ENCODE measurements at regions not wholly inside any gene's neighbourhood (a gene's known extent, or its start where the extent isn't known, plus 50 kb on each side); places are given as distances from the start of the nearest gene placed in this dataset.

- no peak for TF ChIP-seq SNAI2 (CRISPR knock-in tag; IDR thresholded peaks at IDR 0.05)
- TF ChIP-seq PATZ1 (CRISPR knock-in tag; IDR thresholded peaks at IDR 0.05; ENCODE audit: borderline replicate concordance): no peak
- no peak for TF ChIP-seq ARNTL (CRISPR knock-in tag; IDR thresholded peaks at IDR 0.05; ENCODE audit: borderline replicate concordance, low read depth)
- TF ChIP-seq, protein P1, sequence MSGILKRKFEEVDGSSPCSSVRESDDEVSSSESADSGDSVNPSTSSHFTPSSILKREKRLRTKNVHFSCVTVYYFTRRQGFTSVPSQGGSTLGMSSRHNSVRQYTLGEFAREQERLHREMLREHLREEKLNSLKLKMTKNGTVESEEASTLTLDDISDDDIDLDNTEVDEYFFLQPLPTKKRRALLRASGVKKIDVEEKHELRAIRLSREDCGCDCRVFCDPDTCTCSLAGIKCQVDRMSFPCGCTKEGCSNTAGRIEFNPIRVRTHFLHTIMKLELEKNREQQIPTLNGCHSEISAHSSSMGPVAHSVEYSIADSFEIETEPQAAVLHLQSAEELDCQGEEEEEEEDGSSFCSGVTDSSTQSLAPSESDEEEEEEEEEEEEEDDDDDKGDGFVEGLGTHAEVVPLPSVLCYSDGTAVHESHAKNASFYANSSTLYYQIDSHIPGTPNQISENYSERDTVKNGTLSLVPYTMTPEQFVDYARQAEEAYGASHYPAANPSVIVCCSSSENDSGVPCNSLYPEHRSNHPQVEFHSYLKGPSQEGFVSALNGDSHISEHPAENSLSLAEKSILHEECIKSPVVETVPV (CRISPR knock-in tag; IDR thresholded peaks at IDR 0.05): no peak
- TF ChIP-seq RARB (CRISPR knock-in tag; IDR thresholded peaks at IDR 0.05): no peak
- TF ChIP-seq ZNF70 (CRISPR knock-in tag; IDR thresholded peaks at IDR 0.05): no peak
- TF ChIP-seq ZFP30 (CRISPR knock-in tag; IDR thresholded peaks at IDR 0.05): no peak
These were observed 65.6 kb downstream of the DCAF8L1 start for GRCh38 chrX:27915617-27916016.

Data from SK-N-SH treated with all-trans-retinoic acid at 6 μM for 48 hours (cell line).